ENCODE measurements at regions not wholly inside any gene's neighbourhood (a gene's known extent, or its start where the extent isn't known, plus 50 kb on each side); places are given as distances from the start of the nearest gene placed in this dataset.

GRCh38 chr13:74975111-74975510 lies 506.9 kb downstream of the TBC1D4 start:
- CTCF ChIA-PET (ENCODE audit: low intra/inter-chr PET ratio, low total read pairs): no interaction called here
- in situ Hi-C loops (cut with HindIII; ENCODE audit: extremely low pct_ligation_motif_present, low pct_unique_long_range_greater_than_20kb) (no loop called here), intact Hi-C loops (cut with micrococcal nuclease; ENCODE audit: unreplicated experiment) (no loop called here)
- Histone ChIP-seq H3K4me1 (ENCODE audit: insufficient read depth, low read length) (no peaks in the 10 kb centered on the region), H2AFZ (ENCODE audit: low read length) (no peak overlapping the region), H3K27ac (ENCODE audit: extremely low read length, insufficient read depth, low read length) (no peak overlapping the region), H3K27me3 (ENCODE audit: control insufficient read depth in 1 of 2, insufficient read depth in 2 of 2, low read length in 2 of 2) (no peaks in the 10 kb centered on the region), H3K79me2 (ENCODE audit: insufficient read depth, low read length) (no peaks in the 10 kb centered on the region), H3K4me3 (replicated peaks in 1 of 3; ENCODE audit: insufficient read depth in 1 of 3, low read depth in 2 of 3, low read length in 3 of 3) (no peak overlapping the region), H3K9ac (ENCODE audit: insufficient read depth, low read depth, low read length) (no peak overlapping the region), H4K20me1 (ENCODE audit: insufficient read depth, low read length) (no peaks in the 10 kb centered on the region), H3K9me3 (ENCODE audit: low read length) (no peaks in the 10 kb centered on the region), H3K4me2 (ENCODE audit: low read depth, low read length) (no peak overlapping the region), H3K36me3 (replicated peaks in 1 of 2; ENCODE audit: control insufficient read depth in 1 of 2, insufficient read depth in 2 of 2, low read length in 2 of 2) (no peaks in the 10 kb centered on the region)
- FAIRE-seq: no peak
- no TSS peak for BruUV-seq (replicated peaks)
- POLR2A ChIA-PET: no interaction called here
- WGBS (ENCODE audit: low lambda C conversion rate): 28% methylated on average over 2 of the region's 2 CpGs
- DNase-seq (ENCODE audit: low spot score): no peak
- ATAC-seq: no peak
- TF ChIP-seq ZNF232 (CRISPR knock-in tag; IDR thresholded peaks at IDR 0.05; ENCODE audit: borderline replicate concordance) (no peak), SNAPC2 (CRISPR knock-in tag; IDR thresholded peaks at IDR 0.05) (no peak), ZNF567 (CRISPR knock-in tag; IDR thresholded peaks at IDR 0.05; ENCODE audit: borderline replicate concordance) (no peak), ZNF576 (CRISPR knock-in tag; IDR thresholded peaks at IDR 0.05) (no peak), RFX5 (IDR thresholded peaks at IDR 0.05; ENCODE audit: low read depth, low read length) (no peak), ZNF543 (CRISPR knock-in tag; IDR thresholded peaks at IDR 0.05) (no peak), KDM2A (CRISPR knock-in tag; IDR thresholded peaks at IDR 0.05; ENCODE audit: borderline replicate concordance, low read depth) (no peak), ZNF670 (CRISPR knock-in tag; IDR thresholded peaks at IDR 0.05; ENCODE audit: borderline replicate concordance) (no peak), ZNF235 (CRISPR knock-in tag; IDR thresholded peaks at IDR 0.05; ENCODE audit: borderline replicate concordance) (no peak), USF2 (IDR thresholded peaks at IDR 0.05; ENCODE audit: low read depth, low read length) (no peak), USF2 (CRISPR knock-in tag; IDR thresholded peaks at IDR 0.05; ENCODE audit: borderline replicate concordance) (no peak), KDM6A (CRISPR knock-in tag; IDR thresholded peaks at IDR 0.05; ENCODE audit: low read depth) (no peak), CAMTA2 (CRISPR knock-in tag; IDR thresholded peaks at IDR 0.05; ENCODE audit: borderline replicate concordance) (no peak), XBP1 (CRISPR knock-in tag; IDR thresholded peaks at IDR 0.05) (no peak), MLX (CRISPR knock-in tag; IDR thresholded peaks at IDR 0.05) (no peak)
